SKM-1 (cell line): ENCODE measurements at regions not wholly inside any gene's neighbourhood (a gene's known extent, or its start where the extent isn't known, plus 50 kb on each side); places are given as distances from the start of the nearest gene placed in this dataset.
"Not testable (repeated sequence)": the region's sequence is repeated elsewhere in the genome, so short reads cannot be mapped to it uniquely, and the experiment has no call there.

ENCODE experiments used
- DNase-seq: peaks from one replicate; lab custom pipeline; 2025; ENCODE audit not compliant: unreplicated experiment; lab: John Stamatoyannopoulos, UW

- no peak for DNase-seq
These were observed 322.5 kb upstream of the CFAP20DC start for GRCh38 chr3:59372346-59372745.

GRCh38 chr3:59368900-59369675 is 319.3 kb upstream of the CFAP20DC start:
- peak; percentile 37 for DNase-seq

- DNase-seq, result no peak
These were observed 317.3 kb upstream of the CFAP20DC start for GRCh38 chr3:59367150-59367549.

GRCh38 chr3:59366218-59366617 is 316.4 kb upstream of the CFAP20DC start:
- no peak for DNase-seq

DNA sequence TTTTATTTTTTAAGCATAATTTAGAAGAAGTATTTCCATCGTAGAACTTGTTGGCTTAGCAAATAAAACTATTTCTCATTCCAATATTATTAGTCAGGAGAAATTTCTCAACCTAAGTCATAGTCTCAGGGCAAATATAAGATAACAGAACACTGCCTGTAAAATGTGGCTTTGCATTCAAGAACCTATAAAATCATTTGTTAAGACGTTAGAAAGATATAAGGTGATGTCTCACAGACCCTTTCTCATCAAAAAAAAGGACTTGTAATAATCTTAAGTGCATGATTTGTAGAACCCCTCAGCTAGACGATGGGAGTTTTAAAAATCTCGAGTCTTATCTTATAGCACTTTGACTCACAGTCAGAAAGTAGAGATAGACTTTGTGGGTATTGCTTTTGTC is 314.7 kb upstream of the CFAP20DC start:
- DNase-seq, result no peak

GRCh38 chr3:59360312-59360711 is 310.5 kb upstream of the CFAP20DC start:
- not testable (repeated sequence) for DNase-seq

DNA sequence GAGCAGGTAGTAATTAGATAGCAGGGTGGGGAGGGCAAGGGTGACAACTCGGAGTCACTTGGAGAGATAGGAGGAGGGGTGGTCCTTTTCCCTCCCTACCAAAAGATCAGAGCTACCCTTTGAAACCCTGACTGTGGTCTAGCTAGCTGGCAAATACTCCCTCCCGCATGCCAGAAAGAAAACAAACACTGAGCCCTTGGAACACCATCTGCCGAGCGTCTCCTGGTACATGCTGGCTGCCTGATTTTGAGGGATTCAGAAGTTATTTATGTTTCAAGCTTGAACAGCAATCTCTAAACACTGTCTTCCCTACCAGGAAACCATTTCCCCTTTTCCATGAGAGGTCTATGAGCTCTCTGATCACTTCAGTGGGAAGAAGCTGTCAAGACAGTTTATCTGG is 291.6 kb upstream of the CFAP20DC start:
- no peak for DNase-seq

GRCh38 chr3:59339818-59340217 is 290.0 kb upstream of the CFAP20DC start:
- DNase-seq, result no peak

DNA sequence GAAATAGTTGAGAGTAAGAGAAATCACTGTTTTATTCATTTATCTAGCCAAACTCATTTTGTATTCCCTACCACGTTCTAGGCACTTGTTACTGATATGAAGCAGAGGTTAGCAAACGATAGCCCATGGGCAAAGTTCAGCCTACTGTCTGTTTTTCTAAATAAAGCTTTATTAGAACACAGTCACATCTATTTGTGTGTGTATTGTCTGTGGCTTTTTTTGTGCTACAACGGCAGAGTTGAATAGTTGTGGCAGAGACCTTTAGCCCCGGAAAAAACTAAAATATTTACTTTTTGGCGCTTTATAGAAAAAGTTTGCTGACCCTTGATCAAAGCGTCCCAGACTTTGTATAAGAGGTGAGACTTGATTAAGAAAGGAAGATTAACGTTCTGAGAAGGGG is 289.1 kb upstream of the CFAP20DC start:
- no peak for DNase-seq

GRCh38 chr3:59335338-59335737 is 285.5 kb upstream of the CFAP20DC start:
- DNase-seq, result no peak

GRCh38 chr3:59334585-59334984 is 284.8 kb upstream of the CFAP20DC start:
- DNase-seq, result no peak

DNA sequence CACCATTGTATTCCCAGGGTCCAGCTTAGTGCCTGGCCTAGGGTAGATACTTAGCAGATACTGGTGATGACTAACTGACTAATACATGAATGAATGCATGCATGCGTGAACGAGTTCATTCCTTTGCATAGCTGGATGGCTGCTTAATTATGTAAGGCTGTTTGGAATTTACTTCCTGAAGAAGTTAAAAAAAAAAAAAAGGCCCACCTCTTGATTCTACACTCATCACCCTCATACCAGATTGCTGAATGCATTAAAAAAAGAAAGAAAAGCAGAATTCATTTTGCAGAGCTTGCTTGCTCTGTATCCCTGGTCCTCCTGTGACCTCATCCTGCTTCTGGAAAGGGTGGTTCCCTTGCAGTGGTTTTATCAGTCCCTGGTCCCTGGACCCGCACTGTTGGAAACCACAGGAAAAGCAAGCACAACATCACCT is 277.6 kb upstream of the CFAP20DC start:
- no peak for DNase-seq

GRCh38 chr3:59326246-59327024 is 276.6 kb upstream of the CFAP20DC start:
- DNase-seq, result no peak

GRCh38 chr3:59321881-59322540 is 272.2 kb upstream of the CFAP20DC start:
- no peak for DNase-seq

- no peak for DNase-seq
These were observed 270.3 kb upstream of the CFAP20DC start for GRCh38 chr3:59320080-59320479.

DNA sequence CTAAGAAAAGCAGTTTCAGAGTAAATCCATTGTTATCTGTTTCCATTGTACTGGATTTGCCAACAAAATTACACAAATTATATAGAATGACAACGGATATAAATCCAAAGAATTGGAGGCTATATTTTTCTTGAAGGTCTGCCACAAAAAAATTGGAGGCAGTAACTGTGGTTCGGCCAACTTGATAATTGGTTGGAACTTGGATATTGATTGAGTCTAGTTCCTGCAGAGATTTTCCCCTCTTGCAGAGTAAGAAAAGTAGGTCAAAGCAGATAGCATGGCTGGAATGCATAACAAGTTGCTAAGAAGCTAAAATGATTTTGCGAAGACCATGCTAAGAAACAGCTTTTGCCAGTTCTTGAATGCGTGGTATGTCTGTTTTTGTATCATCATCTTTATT is 269.6 kb upstream of the CFAP20DC start:
- no peak for DNase-seq

- no peak for DNase-seq
These were observed 269.1 kb upstream of the CFAP20DC start for GRCh38 chr3:59318881-59319280.

- no peak for DNase-seq
These were observed 267.6 kb upstream of the CFAP20DC start for GRCh38 chr3:59317386-59317785.

- DNase-seq, result no peak
These were observed 267.0 kb upstream of the CFAP20DC start for GRCh38 chr3:59316688-59317275.

GRCh38 chr3:59313365-59313764 is 263.5 kb upstream of the CFAP20DC start:
- DNase-seq, result no peak

DNA sequence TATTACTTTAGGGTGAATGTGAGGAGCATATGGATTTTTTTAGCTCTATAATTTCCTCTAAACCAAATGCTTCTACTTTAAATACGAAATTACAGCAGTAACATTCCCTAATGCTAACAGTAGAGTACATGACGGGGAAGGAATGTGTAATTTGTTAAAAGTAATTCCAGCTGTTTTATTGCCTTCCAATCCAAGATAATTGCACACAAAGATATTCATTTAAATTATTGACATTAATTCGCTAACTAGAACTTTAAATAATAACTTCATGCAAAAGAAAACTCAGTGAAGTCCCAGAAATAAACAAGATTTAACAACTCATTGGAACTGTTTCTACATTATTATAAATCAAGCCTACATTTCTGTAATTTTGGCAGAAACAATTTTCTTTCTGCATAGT is 261.4 kb upstream of the CFAP20DC start:
- no peak for DNase-seq
